Trophoblast cell (in vitro differentiated cells and primary cell): ENCODE measurements at regions not wholly inside any gene's neighbourhood (a gene's known extent, or its start where the extent isn't known, plus 50 kb on each side); places are given as distances from the start of the nearest gene placed in this dataset.

ENCODE experiments used
- DNase-seq, 2 donors: peaks; one replicate each; pipeline ENCODE4 v3.0.0-alpha.2; 2016
- H2AFZ ChIP-seq: 2 replicates; pipeline ENCODE4 v1.6.1; 2013; ENCODE audit warnings: low read length, moderate library complexity, mild to moderate bottlenecking; ENCODE audit not compliant: insufficient read depth, poor library complexity
- H2AK5ac ChIP-seq: 2 replicates; pipeline ENCODE4 v1.6.1; 2013; ENCODE audit warnings: mild to moderate bottlenecking, low read length
- H2BK120ac ChIP-seq: 2 replicates; pipeline ENCODE4 v1.6.1; 2013; ENCODE audit warnings: low read length, mild to moderate bottlenecking, moderate library complexity; ENCODE audit not compliant: insufficient read depth, poor library complexity
- H2BK12ac ChIP-seq: 2 replicates; pipeline ENCODE4 v1.6.1; 2013; ENCODE audit warnings: mild to moderate bottlenecking, low read length, moderate library complexity
- H2BK5ac ChIP-seq: 2 replicates; pipeline ENCODE4 v1.6.1; 2013; ENCODE audit warnings: low read length, low read depth, moderate library complexity, mild to moderate bottlenecking; ENCODE audit not compliant: poor library complexity
- H3K14ac ChIP-seq: 2 replicates; pipeline ENCODE4 v1.6.1; 2013; ENCODE audit warnings: mild to moderate bottlenecking, low read length
- H3K18ac ChIP-seq: 2 replicates; pipeline ENCODE4 v1.6.1; 2013; ENCODE audit warnings: mild to moderate bottlenecking, low read length
- H3K23ac ChIP-seq: 2 replicates; pipeline ENCODE4 v1.6.1; 2013; ENCODE audit warnings: low read length
- H3K27ac ChIP-seq: 2 replicates; pipeline ENCODE4 v1.5.1; 2013; ENCODE audit warnings: low read depth, mild to moderate bottlenecking, inconsistent platforms, low read length, moderate library complexity
- H3K27me3 ChIP-seq: 2 replicates; pipeline ENCODE4 v1.6.1; 2013; ENCODE audit warnings: inconsistent platforms, mild to moderate bottlenecking, low read length, moderate library complexity; ENCODE audit not compliant: insufficient read depth
- H3K36me3 ChIP-seq, 2 experiments: 1 replicate in 1 of 2; 2 replicates in 1 of 2; pipeline ENCODE4 v1.6.1; 2013; ENCODE audit warnings: low read length in 2 of 2, mild to moderate bottlenecking in 2 of 2, moderate library complexity in 1 of 2; ENCODE audit not compliant: insufficient read depth in 2 of 2, control insufficient read depth in 1 of 2
- H3K4ac ChIP-seq: 2 replicates; pipeline ENCODE4 v1.6.1; 2013; ENCODE audit warnings: low read depth, mild to moderate bottlenecking, low read length, moderate library complexity
- H3K4me1 ChIP-seq, 2 experiments: 1 replicate in 1 of 2; 2 replicates in 1 of 2; pipeline ENCODE4 v1.6.1; 2013; ENCODE audit warnings: low read length in 2 of 2, mild to moderate bottlenecking in 2 of 2, moderate library complexity in 1 of 2; ENCODE audit not compliant: insufficient read depth in 2 of 2, control insufficient read depth in 1 of 2
- H3K4me2 ChIP-seq: 2 replicates; pipeline ENCODE4 v1.6.1; 2013; ENCODE audit warnings: inconsistent platforms, mild to moderate bottlenecking, low read length, moderate library complexity
- H3K4me3 ChIP-seq: 2 replicates; pipeline ENCODE4 v1.5.1; 2013; ENCODE audit warnings: mild to moderate bottlenecking, low read depth, low read length, inconsistent platforms
- H3K79me1 ChIP-seq: one replicate; pipeline ENCODE4 v1.6.1; 2013; ENCODE audit warnings: low read length
- H3K79me2 ChIP-seq: 2 replicates; pipeline ENCODE4 v1.6.1; 2013; ENCODE audit warnings: low read length, mild to moderate bottlenecking; ENCODE audit not compliant: control insufficient read depth, insufficient read depth, poor library complexity
- H3K9ac ChIP-seq: 2 replicates; pipeline ENCODE4 v1.6.1; 2013; ENCODE audit warnings: mild to moderate bottlenecking, low read length
- H3K9me3 ChIP-seq: 2 replicates; pipeline ENCODE4 v1.6.1; 2013; ENCODE audit warnings: low read depth, mild to moderate bottlenecking, control low read depth, inconsistent platforms, low read length; ENCODE audit not compliant: insufficient read depth
- H4K12ac ChIP-seq: 2 replicates; pipeline ENCODE4 v1.6.1; 2013; ENCODE audit warnings: low read depth, mild to moderate bottlenecking, low read length, moderate library complexity
- H4K8ac ChIP-seq: 2 replicates; pipeline ENCODE4 v1.6.1; 2013; ENCODE audit warnings: low read depth, mild to moderate bottlenecking, low read length, moderate library complexity
- H4K91ac ChIP-seq: one replicate; pipeline ENCODE4 v1.6.1; 2013; ENCODE audit warnings: low read depth, mild to moderate bottlenecking, low read length, moderate library complexity
- WGBS: extraction: QIAGEN DNeasy Blood & Tissue Kit; methylation state at CpG from one replicate; pipeline ENCODE4 v1.1.7; 2013; ENCODE audit warnings: missing lambda C conversion rate; ENCODE audit not compliant: insufficient read length, insufficient coverage; ENCODE audit errors: extremely low coverage; 5-methylcytosine and 5-hydroxymethylcytosine counted together

DNA sequence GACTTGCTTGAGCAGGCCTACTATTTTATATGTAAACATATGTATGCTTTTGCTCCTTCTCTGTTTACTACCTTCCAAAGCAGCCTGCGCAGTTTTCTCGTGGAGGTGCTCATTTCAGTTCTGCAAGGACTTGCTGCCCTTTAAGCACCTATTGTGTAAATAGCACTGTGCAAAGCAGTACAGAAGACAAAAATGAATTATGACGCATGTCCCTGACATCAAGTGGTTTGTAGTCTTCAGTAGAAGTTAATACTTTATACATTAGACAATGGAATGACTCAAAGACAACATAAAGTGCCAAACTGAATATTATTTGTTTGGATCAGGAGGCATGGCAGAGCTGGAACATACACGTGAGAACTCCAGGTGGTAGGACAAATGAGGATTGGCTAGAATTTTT lies 611.7 kb downstream of the LMO4 start:
- H4K91ac ChIP-seq, result no peak overlapping the region
- no peaks in the 10 kb centered on the region for H3K79me1 ChIP-seq
- H3K9ac ChIP-seq, result no peak overlapping the region
- H3K4me2 ChIP-seq, result no peak overlapping the region
- no peak overlapping the region for H3K4ac ChIP-seq
- H2BK12ac ChIP-seq, result no peak overlapping the region
- no peaks in the 10 kb centered on the region for H3K9me3 ChIP-seq
- H3K4me3 ChIP-seq, result no peak overlapping the region
- H3K14ac ChIP-seq, result no peak overlapping the region
- no peak overlapping the region for H4K8ac ChIP-seq
- H3K36me3 ChIP-seq, result no peaks in the 10 kb centered on the region
- no peak overlapping the region for H4K12ac ChIP-seq
- no peaks in the 10 kb centered on the region for H3K79me2 ChIP-seq
- no peak overlapping the region for H2BK120ac ChIP-seq
- H3K18ac ChIP-seq, result no peak overlapping the region
- H3K4me1 ChIP-seq, result no peaks in the 10 kb centered on the region
- no peaks in the 10 kb centered on the region for H3K27me3 ChIP-seq
- H3K23ac ChIP-seq, result no peak overlapping the region
- H2AFZ ChIP-seq, result no peak overlapping the region
- no peak overlapping the region for H3K27ac ChIP-seq
- no peak for DNase-seq
- H2AK5ac ChIP-seq, result no peak overlapping the region
- no CpG with 5 or more reads among the region's 4 CpGs for WGBS
- no peak overlapping the region for H2BK5ac ChIP-seq

DNA sequence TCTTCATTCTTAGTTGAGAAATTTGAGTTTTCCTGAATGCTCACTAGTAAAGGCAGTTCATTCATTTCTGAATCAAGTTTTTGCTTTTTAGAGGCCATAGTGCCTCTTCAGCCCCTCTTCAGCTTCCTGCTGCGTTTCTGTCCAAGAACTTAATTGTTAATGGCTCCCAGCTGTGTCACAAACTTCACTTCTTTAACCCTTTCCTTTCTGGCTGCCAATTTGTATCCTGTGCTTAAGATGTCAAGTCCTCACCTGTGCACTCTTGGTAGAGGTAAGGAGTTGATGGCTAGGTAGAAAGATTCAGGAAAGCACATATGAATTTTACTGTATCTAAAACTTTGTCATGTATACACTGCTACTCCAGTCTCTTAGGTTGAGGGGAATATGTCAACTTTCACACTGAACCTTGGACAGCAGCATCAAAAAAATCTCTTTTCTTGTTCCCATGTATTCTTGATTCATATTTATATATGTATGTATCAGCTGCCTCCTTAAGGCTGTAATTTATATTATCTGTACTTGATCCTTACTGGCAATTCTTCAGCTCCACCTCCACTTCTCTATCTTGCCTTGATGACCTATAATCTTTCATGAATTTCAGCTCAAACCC lies 612.8 kb downstream of the LMO4 start:
- Histone ChIP-seq H3K18ac (no peak overlapping the region), H4K12ac (no peak overlapping the region), H2AFZ (no peak overlapping the region), H4K91ac (no peak overlapping the region), H3K4me2 (no peak overlapping the region), H2BK12ac (no peak overlapping the region), H3K79me2 (no peaks in the 10 kb centered on the region), H3K27ac (no peak overlapping the region), H3K4me3 (no peak overlapping the region), H3K4ac (no peak overlapping the region), H2BK5ac (no peak overlapping the region), H3K9ac (no peak overlapping the region), H3K23ac (no peak overlapping the region), H3K79me1 (no peaks in the 10 kb centered on the region), H3K4me1 (no peaks in the 10 kb centered on the region), H3K36me3 (no peaks in the 10 kb centered on the region), H2AK5ac (no peak overlapping the region), H3K14ac (no peak overlapping the region), H4K8ac (no peak overlapping the region), H3K9me3 (no peaks in the 10 kb centered on the region), H3K27me3 (no peaks in the 10 kb centered on the region), H2BK120ac (no peak overlapping the region)
- no peak for DNase-seq
- no CpG with 5 or more reads among the region's 1 CpG for WGBS

DNA sequence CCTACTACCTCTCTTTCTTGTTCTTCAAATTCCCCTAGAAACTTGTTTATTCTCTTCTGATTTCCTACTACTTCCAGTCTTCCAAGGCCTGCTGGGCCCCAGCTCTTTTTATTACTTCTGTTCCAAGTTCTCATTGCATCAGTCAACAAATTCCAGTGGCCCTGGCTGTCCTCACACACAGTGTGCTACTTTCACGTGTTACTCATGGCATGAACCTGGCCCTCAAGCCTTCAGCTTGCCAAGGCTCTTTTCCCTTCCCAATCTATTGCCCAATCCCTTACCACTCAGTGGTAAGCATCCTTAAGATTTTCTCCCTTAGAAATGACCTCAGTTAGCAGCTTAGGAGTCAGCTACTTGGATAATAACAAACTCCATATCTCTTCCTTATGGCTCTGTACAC lies 613.5 kb downstream of the LMO4 start:
- Histone ChIP-seq H3K18ac (no peak overlapping the region), H2AK5ac (no peak overlapping the region), H4K91ac (no peak overlapping the region), H2BK5ac (no peak overlapping the region), H3K27me3 (no peaks in the 10 kb centered on the region), H3K27ac (no peak overlapping the region), H2BK12ac (no peak overlapping the region), H3K9me3 (no peaks in the 10 kb centered on the region), H2BK120ac (no peak overlapping the region), H3K4me1 (no peaks in the 10 kb centered on the region), H3K79me2 (no peaks in the 10 kb centered on the region), H3K4ac (no peak overlapping the region), H3K4me3 (no peak overlapping the region), H3K23ac (no peak overlapping the region), H4K8ac (no peak overlapping the region), H3K4me2 (no peak overlapping the region), H4K12ac (no peak overlapping the region), H3K36me3 (no peaks in the 10 kb centered on the region), H2AFZ (no peak overlapping the region), H3K9ac (no peak overlapping the region), H3K79me1 (no peaks in the 10 kb centered on the region), H3K14ac (no peak overlapping the region)
- peak in 1 of 2 donors; percentile 32 for DNase-seq
- WGBS, result no CpG with 5 or more reads among the region's 1 CpG

DNA sequence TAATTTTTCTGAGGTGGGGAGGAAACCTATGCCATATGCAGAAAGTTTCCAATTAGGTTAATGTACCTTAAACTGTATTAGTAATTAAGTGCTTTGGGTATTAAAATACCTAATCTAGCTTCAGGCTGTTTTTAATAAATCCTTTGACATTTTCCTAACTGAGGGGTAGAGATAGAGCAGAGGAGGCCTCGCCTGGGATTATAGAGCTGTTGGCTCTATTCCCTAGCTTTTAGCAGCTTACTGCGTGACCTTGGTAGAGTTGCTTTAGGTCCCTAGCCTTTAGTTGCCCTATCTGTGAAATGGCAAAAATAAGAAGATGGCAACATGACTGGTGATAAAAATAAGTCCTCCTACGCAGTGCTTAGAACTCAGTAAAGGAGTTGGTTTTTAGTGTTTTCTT lies 621.0 kb downstream of the LMO4 start:
- no peak overlapping the region for H3K23ac ChIP-seq
- no peak overlapping the region for H4K8ac ChIP-seq
- H2BK12ac ChIP-seq, result no peak overlapping the region
- no peak overlapping the region for H3K4me3 ChIP-seq
- H3K4me1 ChIP-seq, result peaks cover 0 to 2% of the 10 kb centered on the region in 2 experiments
- no peak overlapping the region for H2BK120ac ChIP-seq
- no CpG with 5 or more reads among the region's 3 CpGs for WGBS
- no peak overlapping the region for H3K27ac ChIP-seq
- H2AFZ ChIP-seq, result no peak overlapping the region
- no peaks in the 10 kb centered on the region for H3K36me3 ChIP-seq
- no peaks in the 10 kb centered on the region for H3K9me3 ChIP-seq
- no peaks in the 10 kb centered on the region for H3K27me3 ChIP-seq
- H3K14ac ChIP-seq, result no peak overlapping the region
- H3K4ac ChIP-seq, result no peak overlapping the region
- no peak overlapping the region for H4K12ac ChIP-seq
- no peak for DNase-seq
- no peak overlapping the region for H3K4me2 ChIP-seq
- no peak overlapping the region for H3K18ac ChIP-seq
- no peak overlapping the region for H2BK5ac ChIP-seq
- no peak overlapping the region for H3K9ac ChIP-seq
- no peaks in the 10 kb centered on the region for H3K79me2 ChIP-seq
- H2AK5ac ChIP-seq, result no peak overlapping the region
- peaks cover 5% of the 10 kb centered on the region for H3K79me1 ChIP-seq
- no peak overlapping the region for H4K91ac ChIP-seq
